ENCODE measurements at regions not wholly inside any gene's neighbourhood (a gene's known extent, or its start where the extent isn't known, plus 50 kb on each side); places are given as distances from the start of the nearest gene placed in this dataset.

DNA sequence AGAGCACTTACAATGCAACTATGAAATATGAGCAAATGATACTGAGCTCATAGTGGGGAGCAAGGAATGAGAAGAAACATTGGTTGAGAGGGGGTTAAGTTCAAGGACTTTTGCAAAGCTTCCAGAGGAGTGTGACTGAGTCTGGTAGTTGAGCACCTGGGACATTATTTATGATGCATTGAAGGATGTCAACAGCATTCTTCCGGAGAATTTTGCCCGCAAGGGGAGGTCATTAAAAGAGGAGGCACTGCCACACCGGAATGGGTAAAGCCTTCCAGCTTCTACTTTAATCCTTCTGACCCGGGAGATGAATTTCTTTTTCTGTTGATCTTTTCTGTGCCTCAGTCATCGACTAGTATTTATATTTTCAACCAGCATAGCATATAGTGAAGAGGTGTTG is 208.4 kb upstream of the CAMK1G start:
- TF ChIP-seq CTCF (conservative IDR thresholded peaks at IDR 0.05 in 1 of 2, IDR thresholded peaks at IDR 0.05 in 1 of 2; ENCODE audit: extremely low read depth in 1 of 2, insufficient read depth in 1 of 2, low read depth in 1 of 2, low read length in 2 of 2) = no peak
- TF ChIP-seq EZH2 (IDR thresholded peaks at IDR 0.05; ENCODE audit: borderline replicate concordance, low read length) = no peak
